COR-L47 (cell line): ENCODE measurements at regions not wholly inside any gene's neighbourhood (a gene's known extent, or its start where the extent isn't known, plus 50 kb on each side); places are given as distances from the start of the nearest gene placed in this dataset.

ENCODE experiments used
- DNase-seq: peaks from one replicate; lab custom pipeline; 2025; lab: John Stamatoyannopoulos, UW

DNA sequence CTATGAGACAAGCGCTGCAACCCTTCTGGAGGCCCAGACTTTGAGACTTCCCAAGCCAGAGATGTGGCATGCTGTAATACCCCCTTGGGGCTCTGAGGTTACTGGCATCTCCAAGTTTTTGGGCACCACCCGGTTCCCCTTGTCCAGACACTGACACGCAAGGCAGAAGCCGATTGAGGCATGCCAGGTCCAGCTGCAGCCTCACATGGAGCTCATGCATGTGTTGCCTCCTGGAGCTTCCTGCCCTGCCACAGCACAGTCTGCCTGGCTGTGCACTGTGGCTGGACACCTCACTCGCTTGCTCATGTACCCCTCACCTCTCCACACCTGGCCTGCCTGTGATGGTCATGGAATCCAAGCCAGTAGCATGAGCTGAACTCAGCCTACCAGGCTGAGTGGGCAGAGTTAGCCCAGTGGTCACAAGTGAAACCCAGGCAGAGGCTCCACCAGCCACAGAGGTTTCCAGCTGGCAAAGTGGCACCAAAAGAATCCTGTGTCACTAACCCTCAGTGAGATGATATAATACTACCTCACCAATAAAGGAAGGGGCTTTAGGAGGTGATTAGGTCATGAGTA lies 789.2 kb upstream of the INTU start:
- no peak for DNase-seq

DNA sequence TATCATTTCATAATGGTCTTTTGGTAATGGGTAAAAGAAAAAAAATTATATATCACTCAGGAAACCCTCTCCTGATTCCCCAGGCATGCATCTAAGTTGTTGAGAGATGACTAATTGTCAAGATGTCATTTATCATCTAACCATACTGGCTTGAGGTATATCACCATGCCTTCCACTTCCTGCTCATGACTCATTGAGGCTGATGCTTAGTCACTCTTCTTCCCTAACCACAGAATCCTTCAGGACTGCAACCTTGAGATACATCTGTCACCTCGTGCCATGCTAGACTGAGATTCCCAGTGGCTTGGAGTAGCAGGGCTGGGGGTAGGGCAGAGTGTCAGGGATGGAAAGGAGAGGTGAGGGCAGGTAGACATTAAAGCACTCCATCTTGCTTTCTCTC lies 782.5 kb upstream of the INTU start:
- DNase-seq, result no peak

DNA sequence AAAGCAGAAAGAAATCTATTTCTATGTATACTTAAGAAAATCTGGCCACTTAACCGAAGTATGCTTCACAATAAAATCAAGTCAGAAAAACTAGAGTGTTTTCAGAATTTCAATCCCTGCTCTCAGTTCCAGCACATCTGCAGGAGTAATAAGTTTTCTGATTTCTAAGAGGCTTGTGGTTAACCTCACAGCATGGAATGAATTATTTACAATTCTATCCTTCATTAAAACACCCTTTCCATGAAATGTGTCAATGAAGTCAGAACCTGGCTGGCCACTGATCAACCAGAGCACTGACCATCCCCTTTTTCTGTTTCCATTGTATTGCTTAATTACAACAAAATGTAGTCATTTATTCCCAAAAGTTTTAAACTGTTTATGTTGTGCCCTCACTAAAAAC lies 781.4 kb upstream of the INTU start:
- no peak for DNase-seq

DNA sequence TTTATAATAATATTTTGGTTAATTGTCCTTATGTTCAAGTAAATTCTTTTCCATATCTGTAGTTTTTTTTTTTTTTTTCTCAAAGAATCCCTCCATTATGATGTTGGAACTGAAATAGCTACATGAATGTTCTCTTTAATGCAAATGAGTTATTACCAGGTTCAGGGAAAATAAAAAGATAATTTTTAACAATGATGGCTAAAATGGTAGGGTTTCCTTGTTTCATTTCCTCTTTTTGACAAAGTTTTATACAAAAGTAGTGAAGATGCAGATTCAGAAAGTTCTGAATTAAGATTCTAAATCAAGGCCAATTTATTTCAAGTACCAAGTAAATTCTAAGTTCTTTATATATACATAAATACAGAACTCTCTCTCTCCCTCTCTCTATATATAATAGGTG lies 779.0 kb upstream of the INTU start:
- no peak for DNase-seq

DNA sequence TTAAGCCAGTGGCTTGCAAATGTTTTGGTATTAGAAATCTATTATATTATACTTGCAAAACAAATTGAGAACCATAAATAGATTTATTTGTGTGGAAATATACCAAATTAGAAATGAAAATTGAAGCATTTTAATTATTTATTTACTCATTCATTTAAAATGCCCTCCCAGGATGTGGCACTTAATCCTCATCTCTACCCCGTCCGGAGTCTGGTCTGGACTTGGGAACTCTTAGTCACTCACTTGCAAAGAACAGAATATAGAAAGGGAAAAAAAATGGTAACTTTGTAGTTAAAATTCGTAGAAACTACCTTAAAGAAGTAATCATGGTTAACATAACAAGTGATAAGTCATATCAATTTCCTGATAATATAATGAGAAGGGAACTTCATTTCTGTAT lies 775.9 kb upstream of the INTU start:
- no peak for DNase-seq

GRCh38 chr4:126859314-126859713 lies 773.4 kb upstream of the INTU start:
- no peak for DNase-seq

GRCh38 chr4:126859872-126860271 lies 772.9 kb upstream of the INTU start:
- no peak for DNase-seq

DNA sequence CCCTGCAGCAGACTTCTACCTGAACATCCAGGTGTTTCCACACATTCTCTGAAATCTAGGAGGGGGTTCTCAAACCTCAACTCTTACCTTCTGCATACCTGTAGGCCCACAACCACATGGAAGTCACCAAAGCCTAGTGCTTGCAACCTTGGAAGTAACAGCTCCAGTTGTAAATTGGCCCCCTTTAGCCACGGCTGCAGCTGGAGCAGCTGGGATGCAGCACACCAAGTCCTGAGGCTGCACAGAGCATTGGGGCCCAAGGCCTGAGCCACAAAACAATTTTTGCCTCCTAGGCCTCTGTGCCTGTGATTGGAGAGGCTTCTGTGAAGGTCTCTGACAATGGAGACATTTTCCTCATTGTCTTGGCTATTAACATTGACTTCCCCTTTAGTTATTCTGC lies 772.4 kb upstream of the INTU start:
- DNase-seq, result no peak

DNA sequence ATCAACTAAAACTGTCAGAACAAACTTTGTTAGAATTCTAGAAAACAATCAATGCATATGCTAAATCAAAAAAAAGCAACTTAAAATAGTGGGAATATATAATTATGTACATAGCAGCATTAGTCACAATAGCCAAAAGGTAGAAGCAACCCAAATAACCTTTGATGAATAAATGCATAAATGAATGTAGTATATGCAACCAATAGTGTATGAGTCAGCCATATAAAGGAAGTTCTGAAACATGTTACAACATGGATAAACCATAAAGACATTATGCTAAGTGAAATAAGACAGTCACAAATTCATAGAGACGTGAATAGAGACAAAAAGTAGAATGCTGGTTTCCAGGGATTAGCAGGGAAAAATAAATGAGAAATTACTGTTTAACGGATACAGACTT lies 762.8 kb upstream of the INTU start:
- no peak for DNase-seq

DNA sequence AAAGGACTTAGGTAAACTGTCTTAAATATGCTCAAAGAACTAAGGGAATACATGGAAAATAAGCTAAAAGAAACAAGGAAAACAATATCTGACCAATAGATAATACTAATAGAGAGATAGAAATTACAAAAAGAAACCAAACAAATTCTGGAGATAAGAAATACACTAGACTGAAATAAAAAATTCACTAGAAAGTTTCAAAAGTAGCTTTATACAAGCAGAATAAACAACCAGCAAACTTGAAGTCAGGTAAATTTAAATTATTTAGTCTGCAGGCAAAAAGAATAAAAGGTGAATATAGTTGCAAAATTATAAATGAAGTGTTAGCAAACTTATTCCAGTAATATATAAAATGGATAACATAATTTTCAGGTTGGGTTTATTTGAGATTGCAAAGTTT lies 760.9 kb upstream of the INTU start:
- no peak for DNase-seq

DNA sequence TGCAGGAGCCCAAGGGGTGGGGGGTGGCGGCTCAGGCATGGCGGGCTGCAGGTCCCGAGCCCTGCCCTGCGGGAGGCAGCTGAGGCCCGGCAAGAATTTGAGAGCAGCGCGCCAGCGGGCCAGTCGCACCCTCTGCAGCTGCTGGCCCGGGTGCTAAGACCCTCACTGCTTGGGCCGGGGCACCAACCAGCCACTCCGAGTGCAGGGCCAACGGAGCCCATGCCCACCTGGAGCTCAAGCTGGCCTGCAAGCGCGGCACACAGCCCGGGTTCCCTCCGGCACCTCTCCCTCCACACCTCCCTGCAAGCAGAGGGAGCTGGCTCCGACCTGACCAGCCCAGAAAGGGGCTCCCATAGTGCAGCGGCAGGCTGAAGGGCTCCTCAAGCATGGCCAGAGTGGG lies 758.2 kb upstream of the INTU start:
- DNase-seq, result no peak

- DNase-seq, result no peak
These were observed 743.8 kb upstream of the INTU start for GRCh38 chr4:126888968-126889367.

DNA sequence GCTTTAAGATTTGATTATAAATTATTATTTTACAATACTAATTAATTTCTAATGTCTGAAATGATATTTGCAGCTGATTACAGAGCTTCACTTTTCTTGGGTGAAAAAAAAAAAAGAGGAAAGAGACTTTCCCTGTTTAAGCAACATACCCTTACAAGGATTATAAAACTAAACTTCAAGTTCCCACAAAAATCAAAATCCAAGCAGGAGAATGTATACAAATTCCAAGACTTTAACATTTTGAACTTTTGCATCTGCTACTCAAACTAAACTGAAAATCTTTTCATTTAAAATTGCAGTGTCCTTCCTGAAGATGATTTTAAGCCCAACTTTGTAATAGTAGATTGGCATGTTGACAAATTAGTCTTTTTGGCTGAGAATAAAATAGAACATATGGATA lies 742.4 kb upstream of the INTU start:
- DNase-seq, result no peak

DNA sequence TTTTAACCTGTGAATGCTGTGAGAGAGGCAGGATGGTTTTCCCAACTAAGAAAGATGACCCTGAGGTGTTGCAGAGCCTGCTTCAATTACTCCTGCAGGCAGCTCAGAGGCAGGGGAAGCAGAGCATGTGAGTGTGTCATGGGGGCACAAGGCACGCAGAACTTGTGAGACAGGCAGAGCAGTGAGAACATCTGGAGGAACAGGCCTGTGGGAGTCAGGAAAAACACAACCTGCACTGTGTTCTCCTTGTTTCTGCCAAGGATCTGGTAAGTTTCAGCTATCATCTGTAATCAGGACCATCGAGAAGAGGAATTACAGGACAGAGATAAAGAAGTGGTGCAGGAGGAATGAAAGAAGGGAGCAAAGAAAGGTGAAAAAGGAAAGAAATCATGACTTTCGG lies 741.8 kb upstream of the INTU start:
- DNase-seq, result no peak

- no peak for DNase-seq
These were observed 737.8 kb upstream of the INTU start for GRCh38 chr4:126894963-126895362.

DNA sequence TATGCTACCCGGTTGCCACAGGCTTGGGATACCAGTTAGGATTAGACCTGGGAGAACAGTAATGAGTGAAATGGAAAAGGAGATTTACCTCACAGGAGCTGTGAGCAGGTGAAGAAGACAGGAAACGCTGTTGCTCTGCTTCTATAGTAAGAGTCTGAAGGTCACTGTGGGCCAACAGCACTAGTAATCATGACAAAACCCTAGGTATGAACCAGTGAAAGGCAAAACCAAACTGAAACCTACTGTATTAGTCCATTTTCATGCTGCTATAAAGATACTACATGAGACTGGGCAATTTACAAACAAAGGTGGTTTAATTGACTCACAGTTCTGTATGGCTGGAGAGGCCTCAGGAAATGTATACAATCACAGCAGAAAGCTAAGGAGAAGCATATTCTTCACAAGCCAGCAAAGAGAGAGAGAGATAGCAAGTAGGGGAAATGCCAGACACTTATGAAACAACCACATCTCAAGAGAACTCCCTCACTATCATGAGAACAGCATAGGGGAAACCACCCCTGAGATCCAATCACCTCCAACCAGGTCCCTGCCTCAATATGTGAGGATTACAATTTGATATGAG lies 736.7 kb upstream of the INTU start:
- no peak for DNase-seq

DNA sequence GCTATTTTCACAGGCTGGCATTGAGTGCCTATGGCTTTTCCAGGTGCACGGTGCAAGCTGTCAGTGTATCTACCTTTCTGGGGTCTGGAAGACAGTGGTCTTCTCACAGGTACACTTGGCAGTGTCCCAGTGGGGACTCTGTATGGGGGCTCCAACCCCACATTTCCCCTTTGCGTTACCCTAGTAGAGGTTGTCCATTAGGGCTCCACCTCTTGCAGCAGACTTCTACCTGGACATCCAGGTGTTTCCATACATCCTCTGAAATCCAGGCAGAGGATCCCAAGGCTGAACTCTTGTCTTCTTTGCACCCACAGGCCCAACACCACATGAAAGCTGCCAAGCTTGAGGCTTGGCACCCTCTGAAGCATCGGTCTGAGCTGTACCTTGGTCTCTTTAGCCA lies 735.7 kb upstream of the INTU start:
- no peak for DNase-seq

- no peak for DNase-seq
These were observed 733.9 kb upstream of the INTU start for GRCh38 chr4:126898815-126899214.

GRCh38 chr4:126899331-126899801 lies 733.4 kb upstream of the INTU start:
- DNase-seq, result no peak

GRCh38 chr4:126906466-126906865 lies 726.3 kb upstream of the INTU start:
- DNase-seq, result no peak

- DNase-seq, result no peak
These were observed 725.4 kb upstream of the INTU start for GRCh38 chr4:126907389-126907788.

DNA sequence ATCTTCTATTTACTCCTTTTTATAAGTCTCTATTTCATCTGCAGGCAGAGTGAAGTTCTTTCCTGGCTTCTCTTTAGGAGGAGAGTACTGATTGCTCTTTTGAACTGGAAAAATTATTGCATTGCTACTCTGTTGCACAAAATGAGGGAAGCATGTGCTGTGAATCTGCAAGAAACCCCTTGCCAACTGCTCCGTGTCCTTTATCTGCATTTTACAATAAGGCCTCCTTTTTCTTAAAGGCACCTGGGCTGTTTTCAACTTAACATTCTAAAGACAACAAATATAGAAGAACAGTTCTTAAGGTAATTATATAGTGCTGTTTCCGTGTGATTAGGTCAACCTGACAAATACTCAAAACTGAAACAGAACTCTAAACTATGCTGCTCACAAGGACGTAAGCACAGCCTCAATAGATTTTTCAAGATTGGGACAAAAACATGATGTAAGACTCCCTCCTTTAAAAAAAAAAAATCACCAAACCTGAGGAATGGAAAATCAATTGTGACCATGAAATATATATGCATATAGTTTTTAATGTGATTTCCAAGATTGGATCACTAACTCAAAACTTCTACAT lies 716.6 kb upstream of the INTU start:
- no peak for DNase-seq

DNA sequence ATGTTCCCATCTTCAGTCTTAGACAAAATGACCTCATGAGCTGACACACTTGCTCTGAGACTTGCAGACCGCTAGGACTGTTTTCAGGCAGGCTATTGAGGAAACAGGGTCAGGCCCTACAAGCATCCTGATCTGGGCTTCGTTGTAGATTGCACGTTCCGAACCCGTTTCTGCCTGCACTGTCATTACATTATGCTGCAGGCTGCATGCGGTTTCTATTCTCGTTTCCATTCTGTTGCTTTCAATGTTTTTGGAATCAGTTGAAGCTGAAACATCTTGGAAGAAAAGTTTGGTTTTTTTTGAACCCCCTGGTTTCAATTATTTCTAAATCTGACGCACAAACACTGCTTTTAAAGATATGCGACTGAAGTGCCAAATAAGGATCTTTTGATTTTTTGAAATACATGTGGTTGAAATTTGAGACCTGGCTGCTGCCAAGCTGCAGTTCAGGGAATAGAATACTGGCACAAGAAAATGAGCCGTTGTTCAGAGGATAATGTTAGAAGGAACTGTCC lies 716.1 kb upstream of the INTU start:
- no peak for DNase-seq
